Activated naive CD8-positive, alpha-beta T cell treated with anti-CD3 and anti-CD28 coated beads, Interleukin-2, amount 10 ng/mL, durations not matched to agents 7 days and 5 days (primary cell): ENCODE measurements at regions not wholly inside any gene's neighbourhood (a gene's known extent, or its start where the extent isn't known, plus 50 kb on each side); places are given as distances from the start of the nearest gene placed in this dataset.

Experiments used
- ATAC-seq: fragments of 150-1000 bp; cut with Tn5 transposase; one replicate; pipeline ENCODE4 v1.10.0; 2021; ENCODE audit warnings: low read depth, moderate library complexity
- POLR2A ChIA-PET: fragments of 350-600 bp; sonication (Branson Sonifier 250); formaldehyde crosslinking; loops from one replicate; lab custom pipeline; 2021; ENCODE audit warnings: antibody characterized with exemption; lab: Charles Lee
- DNase-seq: peaks from one replicate; pipeline ENCODE4 v3.0.0; 2021
- H3K27ac Mint-ChIP-seq: one replicate; pipeline ENCODE4 v1.8.0; 2022; ENCODE audit warnings: mild to moderate bottlenecking, mixed read lengths
- H3K27me3 Mint-ChIP-seq: one replicate; pipeline ENCODE4 v1.8.0; 2022; ENCODE audit warnings: mild to moderate bottlenecking, moderate library complexity, mixed read lengths
- H3K36me3 Mint-ChIP-seq: one replicate; pipeline ENCODE4 v1.8.0; 2021; ENCODE audit warnings: mild to moderate bottlenecking, mixed read lengths
- H3K4me1 Mint-ChIP-seq: one replicate; pipeline ENCODE4 v1.8.0; 2021; ENCODE audit warnings: mixed read lengths
- H3K4me3 Mint-ChIP-seq: one replicate; pipeline ENCODE4 v1.8.0; 2022; ENCODE audit warnings: mild to moderate bottlenecking, moderate library complexity, mixed read lengths
- H3K9me3 Mint-ChIP-seq: one replicate; pipeline ENCODE4 v1.8.0; 2021; ENCODE audit warnings: mixed read lengths

- no peak overlapping the region for H3K4me3 Mint-ChIP-seq
- ATAC-seq (no peak), DNase-seq (no peak)
- H3K27ac Mint-ChIP-seq = no peak overlapping the region
- POLR2A ChIA-PET = no interaction called here
- H3K36me3 Mint-ChIP-seq = no peaks in the 10 kb centered on the region
- no peaks in the 10 kb centered on the region for H3K4me1 Mint-ChIP-seq
- H3K27me3 Mint-ChIP-seq = no peaks in the 10 kb centered on the region
- H3K9me3 Mint-ChIP-seq = no peaks in the 10 kb centered on the region
These were observed 50.1 kb upstream of the ZNF608 start for GRCh38 chr5:124796495-124796894.

- H3K9me3 Mint-ChIP-seq = no peaks in the 10 kb centered on the region
- POLR2A ChIA-PET = no interaction called here
- no peak for ATAC-seq
- H3K27ac Mint-ChIP-seq = no peak overlapping the region
- no peaks in the 10 kb centered on the region for H3K36me3 Mint-ChIP-seq
- DNase-seq = no peak
- no peaks in the 10 kb centered on the region for H3K27me3 Mint-ChIP-seq
- H3K4me1 Mint-ChIP-seq = no peaks in the 10 kb centered on the region
- no peak overlapping the region for H3K4me3 Mint-ChIP-seq
These were observed 51.2 kb upstream of the ZNF608 start for GRCh38 chr5:124797665-124798087.

- DNase-seq (no peak), ATAC-seq (no peak)
- H3K27ac Mint-ChIP-seq = no peak overlapping the region
- H3K36me3 Mint-ChIP-seq = no peaks in the 10 kb centered on the region
- H3K4me3 Mint-ChIP-seq = no peak overlapping the region
- POLR2A ChIA-PET = no interaction called here
- no peaks in the 10 kb centered on the region for H3K27me3 Mint-ChIP-seq
- no peaks in the 10 kb centered on the region for H3K9me3 Mint-ChIP-seq
- no peaks in the 10 kb centered on the region for H3K4me1 Mint-ChIP-seq
These were observed 52.5 kb upstream of the ZNF608 start for GRCh38 chr5:124798890-124799289.

DNA sequence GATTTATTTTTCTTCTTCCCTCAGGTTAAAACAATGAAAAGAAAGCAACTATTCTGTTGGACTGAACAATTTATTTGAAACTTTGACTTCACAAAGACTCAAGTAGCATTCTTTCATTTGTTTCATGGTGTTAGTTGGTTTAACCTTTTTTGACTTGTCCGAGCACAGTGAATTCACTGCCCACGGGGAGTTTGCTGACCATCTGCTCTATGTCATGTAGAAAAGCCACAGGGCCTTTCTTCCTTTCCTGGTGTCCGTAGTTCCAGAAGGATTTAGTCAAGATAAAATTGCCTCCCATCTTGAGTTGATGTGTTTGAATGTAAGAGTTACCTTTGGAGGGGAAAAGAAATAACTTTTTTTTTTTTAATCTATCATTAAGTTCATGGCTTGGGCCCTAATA lies 55.1 kb upstream of the ZNF608 start:
- Mint-ChIP-seq H3K27ac (no peak overlapping the region), H3K4me3 (no peak overlapping the region), H3K4me1 (no peaks in the 10 kb centered on the region), H3K27me3 (no peaks in the 10 kb centered on the region), H3K9me3 (no peaks in the 10 kb centered on the region), H3K36me3 (no peaks in the 10 kb centered on the region)
- DNase-seq (no peak), ATAC-seq (no peak)
- POLR2A ChIA-PET = no interaction called here

DNA sequence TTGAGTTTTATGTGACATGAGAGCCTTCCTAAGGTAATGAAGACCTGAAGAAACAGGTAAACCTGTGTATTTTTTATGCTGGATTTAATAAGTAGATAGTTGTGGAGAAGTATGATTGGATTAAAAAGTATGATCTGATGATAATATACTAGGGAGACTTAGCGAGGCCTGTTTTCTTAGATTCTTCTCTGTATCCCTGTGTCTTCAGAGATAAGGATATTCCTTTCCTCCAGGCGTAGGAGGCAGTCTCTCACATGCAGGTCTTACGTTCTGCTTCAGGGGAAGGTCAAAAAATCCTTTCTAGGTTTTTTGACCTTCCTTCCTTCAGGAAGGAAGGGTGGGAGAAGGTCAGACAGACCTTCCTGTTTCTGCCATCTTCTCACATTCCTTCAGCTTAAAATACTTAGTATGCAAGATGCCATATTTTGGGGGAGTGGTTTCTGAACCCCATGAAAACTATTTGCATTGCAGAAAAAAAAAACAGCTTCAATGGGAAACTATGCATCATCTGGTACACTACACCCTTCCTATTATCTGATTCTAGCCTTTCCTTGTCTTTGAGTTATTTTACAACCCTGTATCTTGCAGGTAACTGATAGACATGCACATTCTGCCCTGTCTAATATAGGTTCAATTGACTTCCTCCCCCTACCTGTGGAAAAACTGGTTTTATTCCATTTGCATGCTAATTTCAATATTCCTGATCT lies 57.3 kb upstream of the ZNF608 start:
- no peaks in the 10 kb centered on the region for H3K4me1 Mint-ChIP-seq
- H3K36me3 Mint-ChIP-seq = no peaks in the 10 kb centered on the region
- POLR2A ChIA-PET = no interaction called here
- ATAC-seq (no peak), DNase-seq (no peak)
- H3K27me3 Mint-ChIP-seq = no peaks in the 10 kb centered on the region
- H3K27ac Mint-ChIP-seq = no peak overlapping the region
- H3K4me3 Mint-ChIP-seq = no peak overlapping the region
- H3K9me3 Mint-ChIP-seq = no peaks in the 10 kb centered on the region

DNA sequence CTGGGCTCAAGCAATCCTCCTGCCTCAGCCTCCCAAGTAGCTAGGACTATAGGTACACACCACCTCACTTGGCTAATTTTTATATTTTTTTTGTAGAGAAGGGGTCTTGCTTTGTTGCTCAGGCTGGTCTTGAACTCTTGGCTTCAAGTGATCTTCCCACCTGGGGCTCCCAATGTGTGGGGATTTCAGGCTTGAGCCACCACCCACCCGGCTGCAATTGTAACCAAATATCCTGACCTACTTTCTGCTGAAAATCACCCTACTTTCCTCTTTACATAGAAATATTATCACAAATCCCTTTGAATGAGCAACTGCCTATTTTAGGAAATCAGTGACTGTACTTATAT lies 59.6 kb upstream of the ZNF608 start:
- no peak for ATAC-seq
- no peak overlapping the region for H3K27ac Mint-ChIP-seq
- POLR2A ChIA-PET = no interaction called here

GRCh38 chr5:124806373-124807077 lies 60.1 kb upstream of the ZNF608 start:
- no peak for ATAC-seq
- Mint-ChIP-seq H3K36me3 (no peaks in the 10 kb centered on the region), H3K4me3 (no peak overlapping the region), H3K27ac (no peak overlapping the region), H3K4me1 (no peaks in the 10 kb centered on the region), H3K9me3 (no peaks in the 10 kb centered on the region), H3K27me3 (no peaks in the 10 kb centered on the region)
- no peak for DNase-seq
- POLR2A ChIA-PET = no interaction called here

More for the DNA sequence above, 59.6 kb upstream of the ZNF608 start:
- Mint-ChIP-seq H3K27me3 (no peaks in the 10 kb centered on the region), H3K4me1 (no peaks in the 10 kb centered on the region), H3K36me3 (no peaks in the 10 kb centered on the region), H3K4me3 (no peak overlapping the region), H3K9me3 (no peaks in the 10 kb centered on the region)
- no peak for DNase-seq

- H3K27ac Mint-ChIP-seq = no peak overlapping the region
- no peaks in the 10 kb centered on the region for H3K36me3 Mint-ChIP-seq
- POLR2A ChIA-PET = no interaction called here
- H3K27me3 Mint-ChIP-seq = no peaks in the 10 kb centered on the region
- no peak for ATAC-seq
- H3K4me1 Mint-ChIP-seq = no peaks in the 10 kb centered on the region
- DNase-seq = no peak
- no peak overlapping the region for H3K4me3 Mint-ChIP-seq
- no peaks in the 10 kb centered on the region for H3K9me3 Mint-ChIP-seq
These were observed 62.4 kb upstream of the ZNF608 start for GRCh38 chr5:124808842-124809268.

DNA sequence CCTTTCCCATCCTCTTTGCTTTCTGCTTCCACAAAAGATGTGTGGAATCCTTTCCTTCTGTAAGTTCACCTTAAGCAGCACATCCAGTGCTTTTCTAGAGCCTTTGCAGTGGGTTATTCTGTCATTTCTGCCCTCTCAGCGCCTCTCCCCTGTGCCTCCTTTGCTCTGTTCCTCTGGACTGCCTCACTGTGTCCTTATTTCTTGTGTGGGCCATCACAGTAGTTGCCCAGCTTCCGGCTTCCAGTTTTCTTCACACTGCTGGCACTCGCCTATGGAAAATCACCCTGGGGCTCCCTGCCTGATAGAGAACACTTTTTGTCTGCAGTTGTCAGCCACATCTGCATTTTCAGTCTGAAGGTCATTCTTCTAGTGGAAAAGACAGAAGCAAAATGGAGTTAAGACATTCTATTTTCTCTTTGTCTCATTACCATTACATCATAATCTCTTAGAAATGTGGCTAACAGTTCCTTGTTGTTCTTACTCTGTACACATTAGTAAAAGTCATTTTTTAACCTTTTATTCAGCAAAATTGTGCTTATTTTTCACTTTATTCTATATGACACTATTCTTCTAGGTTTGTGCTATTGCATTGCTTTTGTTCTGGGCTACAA lies 64.1 kb upstream of the ZNF608 start:
- DNase-seq (no peak), ATAC-seq (no peak)
- H3K4me3 Mint-ChIP-seq = no peak overlapping the region
- POLR2A ChIA-PET = no interaction called here
- no peaks in the 10 kb centered on the region for H3K4me1 Mint-ChIP-seq
- no peaks in the 10 kb centered on the region for H3K9me3 Mint-ChIP-seq
- H3K27ac Mint-ChIP-seq = no peak overlapping the region
- H3K36me3 Mint-ChIP-seq = no peaks in the 10 kb centered on the region
- no peaks in the 10 kb centered on the region for H3K27me3 Mint-ChIP-seq

- Mint-ChIP-seq H3K4me3 (no peak overlapping the region), H3K27ac (no peak overlapping the region), H3K4me1 (no peaks in the 10 kb centered on the region), H3K9me3 (no peaks in the 10 kb centered on the region), H3K36me3 (no peaks in the 10 kb centered on the region), H3K27me3 (no peaks in the 10 kb centered on the region)
- DNase-seq (no peak), ATAC-seq (no peak)
- POLR2A ChIA-PET = no interaction called here
These were observed 66.4 kb upstream of the ZNF608 start for GRCh38 chr5:124812771-124813358.

- POLR2A ChIA-PET = no interaction called here
- no peak for DNase-seq
- H3K4me3 Mint-ChIP-seq = no peak overlapping the region
- peaks cover 2% of the 10 kb centered on the region for H3K9me3 Mint-ChIP-seq
- H3K27ac Mint-ChIP-seq = no peak overlapping the region
- H3K27me3 Mint-ChIP-seq = no peaks in the 10 kb centered on the region
- H3K4me1 Mint-ChIP-seq = no peaks in the 10 kb centered on the region
- no peak for ATAC-seq
- no peaks in the 10 kb centered on the region for H3K36me3 Mint-ChIP-seq
These were observed 69.9 kb upstream of the ZNF608 start for GRCh38 chr5:124816381-124816780.

GRCh38 chr5:124819201-124819600 lies 72.8 kb upstream of the ZNF608 start:
- peaks cover 4% of the 10 kb centered on the region for H3K27me3 Mint-ChIP-seq
- POLR2A ChIA-PET = no interaction called here
- no peaks in the 10 kb centered on the region for H3K36me3 Mint-ChIP-seq

DNA sequence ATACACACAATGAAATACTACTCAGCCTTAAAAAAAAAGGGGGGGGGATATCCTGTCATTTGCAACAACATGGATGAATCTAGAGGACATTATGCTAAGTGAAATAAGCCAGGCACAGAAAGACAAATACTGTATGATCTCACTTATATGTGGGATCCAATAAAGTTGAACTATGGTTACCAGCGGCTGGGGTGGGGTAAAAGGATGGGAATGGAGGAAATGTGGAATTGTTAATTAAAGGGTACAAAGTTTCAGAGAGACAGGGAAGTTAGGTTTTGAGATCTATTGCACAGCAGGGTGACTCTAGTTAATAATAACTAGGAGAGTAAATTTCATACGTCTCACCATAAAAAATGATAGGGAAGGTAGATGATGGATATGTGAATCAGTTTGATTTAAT lies 76.2 kb upstream of the ZNF608 start:
- Mint-ChIP-seq H3K4me1 (no peaks in the 10 kb centered on the region), H3K4me3 (no peak overlapping the region), H3K36me3 (no peaks in the 10 kb centered on the region), H3K9me3 (peaks cover 2% of the 10 kb centered on the region), H3K27me3 (peaks cover 4% of the 10 kb centered on the region), H3K27ac (no peak overlapping the region)
- no peak for ATAC-seq
- POLR2A ChIA-PET = no interaction called here
- DNase-seq = no peak

More at GRCh38 chr5:124819201-124819600, 72.8 kb upstream of the ZNF608 start:
- no peak for DNase-seq
- Mint-ChIP-seq H3K4me3 (no peak overlapping the region), H3K9me3 (peaks cover 2% of the 10 kb centered on the region), H3K27ac (no peak overlapping the region), H3K4me1 (no peaks in the 10 kb centered on the region)
- ATAC-seq = no peak

GRCh38 chr5:124823380-124823779 lies 76.9 kb upstream of the ZNF608 start:
- POLR2A ChIA-PET = no interaction called here
- Mint-ChIP-seq H3K4me3 (no peak overlapping the region), H3K9me3 (peaks cover 2% of the 10 kb centered on the region), H3K27ac (no peak overlapping the region), H3K36me3 (no peaks in the 10 kb centered on the region), H3K27me3 (peaks cover 4% of the 10 kb centered on the region), H3K4me1 (no peaks in the 10 kb centered on the region)
- ATAC-seq = no peak
- no peak for DNase-seq
